GM23248 (cell line): ENCODE measurements at regions not wholly inside any gene's neighbourhood (a gene's known extent, or its start where the extent isn't known, plus 50 kb on each side); places are given as distances from the start of the nearest gene placed in this dataset.

Experiments used
- EZH2 ChIP-seq: fragments of 200-600 bp; sonication (generic); IDR thresholded peaks from 2 replicates; pipeline ENCODE4 v1.6.1; 2018; ENCODE audit warnings: antibody characterized with exemption, mild to moderate bottlenecking; ENCODE audit not compliant: insufficient read depth, poor library complexity, severe bottlenecking
- EZH2phosphoT487 ChIP-seq: fragments of 200-600 bp; sonication (generic); IDR thresholded peaks from 2 replicates; pipeline ENCODE4 v1.6.1; 2018; ENCODE audit warnings: antibody characterized with exemption, moderate library complexity, mild to moderate bottlenecking, low read depth; ENCODE audit not compliant: insufficient read depth

- TF ChIP-seq EZH2 (no peak), EZH2phosphoT487 (no peak)
These were observed 123.3 kb upstream of the FAM204A start for GRCh38 chr10:118465300-118465874.
